GM12875 (cell line): ENCODE measurements at regions not wholly inside any gene's neighbourhood (a gene's known extent, or its start where the extent isn't known, plus 50 kb on each side); places are given as distances from the start of the nearest gene placed in this dataset.

Experiments used
- H3K4me3 ChIP-seq: one replicate; pipeline ENCODE4 v1.5.1; 2011; ENCODE audit warnings: low read depth, low read length, control low read depth
- TF ChIP-seq, protein P1 (sequence below): IDR thresholded peaks from 2 replicates; pipeline ENCODE4 v1.5.1; 2011; ENCODE audit warnings: low read depth, mild to moderate bottlenecking, control low read depth, inconsistent platforms, low read length, moderate library complexity, borderline replicate concordance; ENCODE audit not compliant: insufficient read depth

GRCh38 chr12:90368081-90368480 is 586.9 kb downstream of the CCER1 start:
- no peak overlapping the region for H3K4me3 ChIP-seq
- TF ChIP-seq, protein P1, sequence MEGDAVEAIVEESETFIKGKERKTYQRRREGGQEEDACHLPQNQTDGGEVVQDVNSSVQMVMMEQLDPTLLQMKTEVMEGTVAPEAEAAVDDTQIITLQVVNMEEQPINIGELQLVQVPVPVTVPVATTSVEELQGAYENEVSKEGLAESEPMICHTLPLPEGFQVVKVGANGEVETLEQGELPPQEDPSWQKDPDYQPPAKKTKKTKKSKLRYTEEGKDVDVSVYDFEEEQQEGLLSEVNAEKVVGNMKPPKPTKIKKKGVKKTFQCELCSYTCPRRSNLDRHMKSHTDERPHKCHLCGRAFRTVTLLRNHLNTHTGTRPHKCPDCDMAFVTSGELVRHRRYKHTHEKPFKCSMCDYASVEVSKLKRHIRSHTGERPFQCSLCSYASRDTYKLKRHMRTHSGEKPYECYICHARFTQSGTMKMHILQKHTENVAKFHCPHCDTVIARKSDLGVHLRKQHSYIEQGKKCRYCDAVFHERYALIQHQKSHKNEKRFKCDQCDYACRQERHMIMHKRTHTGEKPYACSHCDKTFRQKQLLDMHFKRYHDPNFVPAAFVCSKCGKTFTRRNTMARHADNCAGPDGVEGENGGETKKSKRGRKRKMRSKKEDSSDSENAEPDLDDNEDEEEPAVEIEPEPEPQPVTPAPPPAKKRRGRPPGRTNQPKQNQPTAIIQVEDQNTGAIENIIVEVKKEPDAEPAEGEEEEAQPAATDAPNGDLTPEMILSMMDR: no peak

DNA sequence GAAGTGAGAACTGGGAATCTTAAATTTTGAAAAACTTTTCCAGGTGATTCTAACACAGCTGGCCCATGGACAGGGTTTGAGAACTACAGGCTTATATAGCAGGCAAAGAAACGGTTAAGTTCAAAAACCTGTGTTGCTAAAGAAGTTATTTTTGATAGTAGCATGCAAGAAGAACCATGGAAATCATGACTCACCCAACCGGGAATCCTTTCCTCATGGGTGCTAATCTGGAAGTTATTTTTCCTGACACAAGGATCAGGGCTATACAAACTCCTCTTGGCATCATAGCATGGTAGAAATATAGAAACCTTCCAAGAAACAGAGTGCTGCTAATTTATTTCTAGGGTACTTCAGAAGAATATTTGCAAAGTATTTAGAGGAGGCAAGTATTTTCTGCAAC is 588.7 kb downstream of the CCER1 start:
- TF ChIP-seq, protein P1: no peak
- H3K4me3 ChIP-seq: no peak overlapping the region

- TF ChIP-seq, protein P1: no peak
- no peak overlapping the region for H3K4me3 ChIP-seq
Observed at GRCh38 chr12:90360300-90360699, 594.7 kb downstream of the CCER1 start.

GRCh38 chr12:90355711-90356355 is 599.1 kb downstream of the CCER1 start:
- no peak overlapping the region for H3K4me3 ChIP-seq
- TF ChIP-seq, protein P1: no peak

DNA sequence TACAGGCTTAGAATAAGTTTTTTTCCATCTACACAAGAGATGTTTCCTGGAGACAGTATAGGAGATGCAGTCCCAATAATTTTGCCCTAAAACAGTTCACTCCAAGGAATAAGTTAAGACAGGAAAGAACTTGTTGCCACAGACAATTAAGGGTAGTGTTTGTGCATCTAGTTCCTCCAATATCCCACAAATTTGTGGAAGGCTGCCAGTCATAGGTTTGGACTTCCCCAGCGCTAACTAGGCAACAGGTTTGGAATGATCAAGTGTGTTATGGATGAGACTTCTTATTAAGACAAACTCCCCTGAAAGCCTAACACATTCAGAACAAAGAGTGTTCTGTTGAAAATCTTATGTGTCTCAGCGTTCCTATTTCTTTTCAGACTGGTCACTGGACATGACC is 611.0 kb downstream of the CCER1 start:
- TF ChIP-seq, protein P1: no peak
- H3K4me3 ChIP-seq: no peak overlapping the region

- H3K4me3 ChIP-seq: no peak overlapping the region
- TF ChIP-seq, protein P1: no peak
Observed at GRCh38 chr12:90342081-90342480, 612.9 kb downstream of the CCER1 start.

GRCh38 chr12:90339837-90340236 is 615.1 kb downstream of the CCER1 start:
- no peak overlapping the region for H3K4me3 ChIP-seq
- TF ChIP-seq, protein P1: no peak
